GM21381 (cell line): ENCODE measurements at regions not wholly inside any gene's neighbourhood (a gene's known extent, or its start where the extent isn't known, plus 50 kb on each side); places are given as distances from the start of the nearest gene placed in this dataset.

ENCODE experiments used
- ATAC-seq: cut with Tn5 transposase; IDR thresholded peaks from one replicate; pipeline ENCODE4 v1.9.1; 2021; ENCODE audit warnings: mild to moderate bottlenecking, moderate library complexity; ENCODE audit not compliant: unreplicated experiment

GRCh38 chr2:3101016-3101942 lies 276.3 kb downstream of the EIPR1 start:
- no peak for ATAC-seq

- no peak for ATAC-seq
Measured at GRCh38 chr2:3100386-3100785, 277.2 kb downstream of the EIPR1 start.

- ATAC-seq, result no peak
Measured at GRCh38 chr2:3099860-3100234, 277.8 kb downstream of the EIPR1 start.

- no peak for ATAC-seq
Measured at GRCh38 chr2:3099145-3099859, 278.3 kb downstream of the EIPR1 start.

- no peak for ATAC-seq
Measured at GRCh38 chr2:3098231-3098630, 279.4 kb downstream of the EIPR1 start.

- ATAC-seq, result no peak
Measured at GRCh38 chr2:3097804-3098203, 279.8 kb downstream of the EIPR1 start.

- ATAC-seq, result no peak
Measured at GRCh38 chr2:3094999-3095958, 282.3 kb downstream of the EIPR1 start.

GRCh38 chr2:3094318-3094717 lies 283.3 kb downstream of the EIPR1 start:
- ATAC-seq, result no peak

- ATAC-seq, result no peak
Measured at GRCh38 chr2:3091696-3092095, 285.9 kb downstream of the EIPR1 start.

GRCh38 chr2:3082705-3083104 lies 294.9 kb downstream of the EIPR1 start:
- no peak for ATAC-seq

- no peak for ATAC-seq
Measured at GRCh38 chr2:3079959-3080948, 297.4 kb downstream of the EIPR1 start.

GRCh38 chr2:3079466-3079865 lies 298.2 kb downstream of the EIPR1 start:
- ATAC-seq, result no peak

GRCh38 chr2:3078684-3079083 lies 298.9 kb downstream of the EIPR1 start:
- no peak for ATAC-seq

- no peak for ATAC-seq
Measured at GRCh38 chr2:3076848-3077642, 300.6 kb downstream of the EIPR1 start.

- no peak for ATAC-seq
Measured at GRCh38 chr2:3075991-3076340, 301.7 kb downstream of the EIPR1 start.

GRCh38 chr2:3075316-3075990 lies 302.2 kb downstream of the EIPR1 start:
- ATAC-seq, result no peak

- no peak for ATAC-seq
Measured at GRCh38 chr2:3073704-3074103, 303.9 kb downstream of the EIPR1 start.

- no peak for ATAC-seq
Measured at GRCh38 chr2:3073041-3073595, 304.5 kb downstream of the EIPR1 start.
